HFF-Myc (cell line): ENCODE measurements at regions not wholly inside any gene's neighbourhood (a gene's known extent, or its start where the extent isn't known, plus 50 kb on each side); places are given as distances from the start of the nearest gene placed in this dataset.

Experiments
- DNase-seq: peaks from one replicate; pipeline ENCODE4 v3.0.0-alpha.2; 2011; ENCODE audit warnings: low read depth; ENCODE audit errors: extremely low read depth
- H3K4me3 ChIP-seq: replicated peaks from 2 replicates; pipeline ENCODE4 v1.5.1; 2011; ENCODE audit warnings: low read depth, mild to moderate bottlenecking, control low read depth, low read length
- TF ChIP-seq, protein P1 (sequence below): IDR thresholded peaks from 2 replicates; pipeline ENCODE4 v1.5.1; 2012; ENCODE audit warnings: mild to moderate bottlenecking, low read depth, low read length, control low read depth; ENCODE audit errors: missing control alignments

DNA sequence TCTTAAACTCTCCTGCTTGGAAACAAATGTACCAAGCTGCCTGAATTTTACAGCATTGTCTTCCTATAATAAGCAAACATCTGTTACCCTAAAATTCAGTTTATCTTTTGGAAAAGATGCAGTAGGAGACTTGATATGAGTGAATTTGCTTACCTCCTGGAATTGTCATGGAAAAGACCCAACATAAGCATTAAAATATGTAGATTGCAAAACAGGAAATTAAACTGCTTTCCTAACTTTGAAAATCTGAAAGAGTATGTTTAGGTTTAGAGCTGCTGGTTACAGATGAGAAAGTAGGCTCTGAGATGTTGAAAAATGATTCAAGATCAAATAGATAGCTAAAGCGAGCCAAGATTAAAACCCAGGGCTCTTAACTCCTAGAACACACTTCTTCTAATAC lies 316.5 kb downstream of the SOX11 start:
- TF ChIP-seq, protein P1, sequence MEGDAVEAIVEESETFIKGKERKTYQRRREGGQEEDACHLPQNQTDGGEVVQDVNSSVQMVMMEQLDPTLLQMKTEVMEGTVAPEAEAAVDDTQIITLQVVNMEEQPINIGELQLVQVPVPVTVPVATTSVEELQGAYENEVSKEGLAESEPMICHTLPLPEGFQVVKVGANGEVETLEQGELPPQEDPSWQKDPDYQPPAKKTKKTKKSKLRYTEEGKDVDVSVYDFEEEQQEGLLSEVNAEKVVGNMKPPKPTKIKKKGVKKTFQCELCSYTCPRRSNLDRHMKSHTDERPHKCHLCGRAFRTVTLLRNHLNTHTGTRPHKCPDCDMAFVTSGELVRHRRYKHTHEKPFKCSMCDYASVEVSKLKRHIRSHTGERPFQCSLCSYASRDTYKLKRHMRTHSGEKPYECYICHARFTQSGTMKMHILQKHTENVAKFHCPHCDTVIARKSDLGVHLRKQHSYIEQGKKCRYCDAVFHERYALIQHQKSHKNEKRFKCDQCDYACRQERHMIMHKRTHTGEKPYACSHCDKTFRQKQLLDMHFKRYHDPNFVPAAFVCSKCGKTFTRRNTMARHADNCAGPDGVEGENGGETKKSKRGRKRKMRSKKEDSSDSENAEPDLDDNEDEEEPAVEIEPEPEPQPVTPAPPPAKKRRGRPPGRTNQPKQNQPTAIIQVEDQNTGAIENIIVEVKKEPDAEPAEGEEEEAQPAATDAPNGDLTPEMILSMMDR, result no peak
- no peak overlapping the region for H3K4me3 ChIP-seq
- no peak for DNase-seq

DNA sequence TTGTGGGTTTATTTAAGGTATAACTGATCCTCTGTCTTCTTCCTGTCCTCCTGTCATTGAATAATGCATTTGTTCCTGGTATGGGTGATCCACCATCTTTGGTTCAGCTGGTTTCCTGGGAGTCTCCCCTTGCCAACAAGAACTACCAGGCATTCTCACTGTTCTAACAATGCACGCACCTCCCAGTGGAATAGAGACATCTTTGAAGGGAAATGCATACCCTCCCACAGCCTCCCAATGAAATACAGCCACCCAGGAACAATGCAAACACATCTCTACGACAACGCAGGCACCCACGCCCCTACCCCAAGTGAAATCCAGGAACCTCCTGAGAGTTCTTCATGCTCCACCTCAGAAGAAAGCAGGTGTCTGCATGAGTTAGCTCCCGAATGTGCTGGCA lies 318.0 kb downstream of the SOX11 start:
- no peak for DNase-seq
- TF ChIP-seq, protein P1, result no peak
- H3K4me3 ChIP-seq, result no peak overlapping the region

DNA sequence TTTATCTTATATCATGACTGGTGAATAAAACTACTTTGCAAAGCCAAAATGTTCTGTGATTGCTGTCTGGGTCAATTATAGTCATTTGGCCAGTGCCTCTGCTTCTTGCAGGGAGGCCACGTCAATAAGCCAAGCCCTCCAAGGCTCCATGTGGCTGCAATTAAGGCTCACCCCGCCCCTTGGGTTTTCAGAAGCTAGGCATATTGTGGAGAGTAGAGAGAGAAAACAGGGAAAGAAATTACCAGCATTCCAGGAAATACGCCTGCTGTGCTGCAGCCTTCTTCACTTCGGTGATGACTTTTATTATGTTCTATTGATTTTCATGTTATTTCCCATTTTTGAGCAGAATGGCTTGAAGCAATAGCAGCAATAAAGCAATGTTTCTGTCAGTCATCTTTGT lies 319.7 kb downstream of the SOX11 start:
- DNase-seq, result no peak

DNA sequence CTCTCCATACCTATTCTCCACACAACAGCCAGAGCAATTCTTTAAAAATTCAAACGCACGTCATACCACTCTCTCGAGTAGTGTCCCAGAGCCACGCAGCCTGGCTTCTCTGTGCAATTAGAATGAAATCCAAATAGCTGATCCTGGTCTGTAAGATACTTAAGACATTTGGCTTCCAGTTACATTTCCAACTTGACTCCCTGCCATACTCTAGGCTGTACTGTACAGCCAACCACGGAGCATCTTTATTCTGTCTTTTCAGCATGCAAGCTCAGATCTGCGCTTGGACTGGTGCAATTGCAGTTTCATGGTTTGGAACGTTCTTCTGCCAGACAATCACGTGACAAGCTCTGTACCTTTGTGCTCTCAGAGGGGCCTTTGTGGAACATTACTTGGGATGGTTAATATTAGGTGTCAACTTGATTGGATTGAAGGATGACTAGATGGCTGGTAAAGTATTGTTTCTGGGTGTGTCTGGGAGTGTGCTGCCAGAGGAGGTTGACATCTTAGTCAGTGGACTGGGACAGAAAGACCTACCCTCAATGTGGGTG lies 325.6 kb downstream of the SOX11 start:
- TF ChIP-seq, protein P1, result no peak

More for the DNA sequence above, 319.7 kb downstream of the SOX11 start:
- H3K4me3 ChIP-seq, result no peak overlapping the region
- TF ChIP-seq, protein P1, result no peak

DNA sequence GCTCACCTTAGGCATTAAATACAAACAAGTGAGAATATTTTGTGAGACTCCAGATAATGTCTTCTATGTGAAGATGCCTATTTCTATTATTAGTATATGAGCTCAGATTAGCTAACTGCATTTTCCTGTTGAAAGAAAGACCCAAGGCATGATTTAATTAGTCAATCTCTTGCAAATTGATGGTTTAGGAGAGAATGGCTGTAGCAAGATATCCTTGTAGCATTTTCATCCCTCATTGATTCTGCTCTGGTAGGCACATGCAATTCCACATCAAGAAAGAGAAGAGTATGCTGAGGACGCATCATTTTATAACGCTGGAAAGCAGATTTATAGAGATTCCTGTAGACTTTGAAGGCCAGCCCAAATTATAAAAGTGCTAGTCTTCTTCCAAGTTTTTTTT lies 332.0 kb downstream of the SOX11 start:
- H3K4me3 ChIP-seq, result no peak overlapping the region
- TF ChIP-seq, protein P1, result no peak
- DNase-seq, result no peak

More for the DNA sequence above, 325.6 kb downstream of the SOX11 start:
- H3K4me3 ChIP-seq, result no peak overlapping the region
- DNase-seq, result no peak

DNA sequence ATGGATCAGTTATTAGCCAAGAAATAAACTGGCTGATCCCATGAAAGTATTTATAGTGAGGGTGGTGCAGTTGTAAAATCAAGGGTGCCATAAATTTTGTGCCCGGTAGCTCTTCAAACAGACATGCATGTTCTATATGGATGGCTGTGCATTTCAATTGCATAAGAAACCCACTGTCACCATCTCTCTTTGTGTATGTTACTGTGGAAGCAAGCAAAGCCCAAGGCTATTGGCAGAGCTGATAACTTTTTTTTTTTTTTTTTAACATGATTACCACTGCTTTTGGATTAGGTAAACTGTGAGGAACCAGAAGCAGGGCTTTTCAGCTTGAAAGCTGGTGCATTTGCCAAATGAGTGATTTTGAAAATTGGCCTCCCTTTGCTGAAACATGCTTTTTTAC lies 332.6 kb downstream of the SOX11 start:
- no peak overlapping the region for H3K4me3 ChIP-seq
- DNase-seq, result no peak
- TF ChIP-seq, protein P1, result no peak

DNA sequence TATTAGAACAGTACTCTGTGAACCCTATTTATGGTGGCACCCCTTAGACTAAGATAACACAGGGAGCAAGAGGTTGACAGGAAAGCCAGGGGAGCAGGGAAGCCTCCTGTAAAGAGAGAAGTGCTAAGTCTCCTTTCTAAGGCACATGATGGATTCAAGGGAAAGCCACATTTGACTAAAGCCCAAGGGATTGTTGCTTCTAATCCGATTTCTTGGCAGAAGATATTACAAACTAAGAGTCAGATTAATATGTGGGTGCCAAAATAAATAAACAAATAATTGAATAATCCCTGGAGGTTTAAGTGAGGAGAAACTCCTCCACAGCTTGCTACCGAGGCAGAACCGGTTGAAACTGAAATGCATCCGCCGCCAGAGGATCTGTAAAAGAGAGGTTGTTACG lies 333.2 kb downstream of the SOX11 start:
- no peak for DNase-seq
- no peak overlapping the region for H3K4me3 ChIP-seq
- TF ChIP-seq, protein P1, result no peak
